ENCODE measurements at regions not wholly inside any gene's neighbourhood (a gene's known extent, or its start where the extent isn't known, plus 50 kb on each side); places are given as distances from the start of the nearest gene placed in this dataset.

DNA sequence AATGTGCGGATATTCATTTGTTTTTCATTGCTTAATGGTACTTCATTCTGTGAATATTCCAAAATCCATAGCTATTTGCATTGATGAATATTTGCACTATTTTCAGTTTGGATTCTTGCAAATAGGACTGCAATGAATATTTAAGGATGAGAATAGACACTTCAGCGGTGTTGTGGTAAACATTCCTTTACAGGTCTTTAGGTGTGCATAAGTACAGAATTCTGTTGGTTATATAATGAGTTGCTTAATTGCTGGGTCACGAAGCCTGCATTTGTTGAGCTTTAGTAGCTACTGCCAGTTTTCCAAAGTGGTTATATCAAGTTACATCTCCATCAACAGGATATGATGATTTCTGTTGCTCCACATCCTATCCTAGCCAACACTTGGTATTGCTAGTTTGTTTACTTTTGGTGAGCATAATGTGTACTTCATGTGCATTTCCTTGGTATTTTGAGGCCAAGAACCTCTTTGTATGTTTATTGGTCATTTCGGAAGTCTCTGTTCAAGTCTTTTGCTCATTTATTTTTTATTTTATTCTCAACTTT is 64.2 kb upstream of the CYYR1 start:
- no peaks in the 10 kb centered on the region for H3K36me3 ChIP-seq
- no peaks in the 10 kb centered on the region for H3K9me3 ChIP-seq
- TF ChIP-seq, protein P1, sequence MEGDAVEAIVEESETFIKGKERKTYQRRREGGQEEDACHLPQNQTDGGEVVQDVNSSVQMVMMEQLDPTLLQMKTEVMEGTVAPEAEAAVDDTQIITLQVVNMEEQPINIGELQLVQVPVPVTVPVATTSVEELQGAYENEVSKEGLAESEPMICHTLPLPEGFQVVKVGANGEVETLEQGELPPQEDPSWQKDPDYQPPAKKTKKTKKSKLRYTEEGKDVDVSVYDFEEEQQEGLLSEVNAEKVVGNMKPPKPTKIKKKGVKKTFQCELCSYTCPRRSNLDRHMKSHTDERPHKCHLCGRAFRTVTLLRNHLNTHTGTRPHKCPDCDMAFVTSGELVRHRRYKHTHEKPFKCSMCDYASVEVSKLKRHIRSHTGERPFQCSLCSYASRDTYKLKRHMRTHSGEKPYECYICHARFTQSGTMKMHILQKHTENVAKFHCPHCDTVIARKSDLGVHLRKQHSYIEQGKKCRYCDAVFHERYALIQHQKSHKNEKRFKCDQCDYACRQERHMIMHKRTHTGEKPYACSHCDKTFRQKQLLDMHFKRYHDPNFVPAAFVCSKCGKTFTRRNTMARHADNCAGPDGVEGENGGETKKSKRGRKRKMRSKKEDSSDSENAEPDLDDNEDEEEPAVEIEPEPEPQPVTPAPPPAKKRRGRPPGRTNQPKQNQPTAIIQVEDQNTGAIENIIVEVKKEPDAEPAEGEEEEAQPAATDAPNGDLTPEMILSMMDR (IDR thresholded peaks at IDR 0.05): no peak
- no peak for TF ChIP-seq POLR2AphosphoS5 (IDR thresholded peaks at IDR 0.05)
- no peak for TF ChIP-seq POLR2A (IDR thresholded peaks at IDR 0.05)
- no peak for TF ChIP-seq EP300 (IDR thresholded peaks at IDR 0.05; ENCODE audit: low read depth)
- no peak overlapping the region for H3K27ac ChIP-seq
- in situ Hi-C loops (cut with MboI; ENCODE audit: low pct_ligation_motif_present in 1 of 4, low pct_unique_long_range_greater_than_20kb in 1 of 4, low sequenced_read_pairs in 3 of 4) (no loop called here), intact Hi-C loops (cut with DNase I; ENCODE audit: low total_unique reads) (no loop called here)
- H3K4me3 ChIP-seq: no peak overlapping the region
- DNase-seq: no peak
- no peaks in the 10 kb centered on the region for H3K27me3 ChIP-seq
- WGBS, 2 donors (ENCODE audit: low coverage in 1 of 2): 69 to 85% methylated on average over 4 of the region's 4 CpGs
- no peaks in the 10 kb centered on the region for H3K4me1 ChIP-seq

GRCh38 chr21:26635681-26636080 is 62.6 kb upstream of the CYYR1 start:
- TF ChIP-seq EP300 (IDR thresholded peaks at IDR 0.05; ENCODE audit: low read depth): no peak
- TF ChIP-seq POLR2A (IDR thresholded peaks at IDR 0.05): no peak
- no peak for TF ChIP-seq POLR2AphosphoS5 (IDR thresholded peaks at IDR 0.05)
- TF ChIP-seq, protein P1 (IDR thresholded peaks at IDR 0.05): no peak
- Histone ChIP-seq H3K4me1 (no peaks in the 10 kb centered on the region), H3K36me3 (no peaks in the 10 kb centered on the region), H3K27ac (no peak overlapping the region), H3K27me3 (no peaks in the 10 kb centered on the region), H3K4me3 (no peak overlapping the region), H3K9me3 (no peaks in the 10 kb centered on the region)
- in situ Hi-C loops (cut with MboI; ENCODE audit: low pct_ligation_motif_present in 1 of 4, low pct_unique_long_range_greater_than_20kb in 1 of 4, low sequenced_read_pairs in 3 of 4) (no loop called here), intact Hi-C loops (cut with DNase I; ENCODE audit: low total_unique reads) (no loop called here)
- WGBS, 2 donors (ENCODE audit: low coverage in 1 of 2): 68 to 85% methylated on average over 2 to 3 of the region's 3 CpGs
- no peak for DNase-seq

DNA sequence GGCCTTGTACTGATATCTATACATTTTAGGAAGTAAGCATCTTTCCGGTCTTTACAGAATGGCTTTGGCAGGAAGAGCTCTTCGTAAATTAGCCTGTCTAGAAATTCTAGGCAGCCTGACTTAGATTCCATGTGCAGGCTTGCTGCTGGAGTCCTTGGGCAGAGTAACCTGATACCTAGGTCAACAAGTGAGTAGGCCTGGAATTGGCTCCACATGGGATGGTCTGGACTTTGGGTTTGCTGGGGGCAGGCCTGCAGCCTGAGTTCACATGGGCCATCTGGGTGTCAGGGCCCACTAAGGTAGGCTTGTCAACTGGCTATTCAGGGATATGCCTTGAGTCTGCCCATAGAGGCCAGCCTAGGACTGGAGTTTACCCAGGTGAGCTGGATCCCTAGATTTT is 59.6 kb upstream of the CYYR1 start:
- TF ChIP-seq, protein P1 (IDR thresholded peaks at IDR 0.05): no peak
- TF ChIP-seq POLR2AphosphoS5 (IDR thresholded peaks at IDR 0.05): no peak
- no peak for TF ChIP-seq EP300 (IDR thresholded peaks at IDR 0.05; ENCODE audit: low read depth)
- TF ChIP-seq POLR2A (IDR thresholded peaks at IDR 0.05): no peak
- DNase-seq: no peak
- Histone ChIP-seq H3K4me1 (no peaks in the 10 kb centered on the region), H3K27me3 (no peaks in the 10 kb centered on the region), H3K27ac (no peak overlapping the region), H3K36me3 (no peaks in the 10 kb centered on the region), H3K9me3 (no peaks in the 10 kb centered on the region), H3K4me3 (no peak overlapping the region)
- 74% methylated on average over 2 of the region's 2 CpGs; no CpG with 5 or more reads in 1 of the 2 donors for WGBS, 2 donors (ENCODE audit: low coverage in 1 of 2)
- in situ Hi-C loops (cut with MboI; ENCODE audit: low pct_ligation_motif_present in 1 of 4, low pct_unique_long_range_greater_than_20kb in 1 of 4, low sequenced_read_pairs in 3 of 4): no loop called here
- intact Hi-C loops (cut with DNase I; ENCODE audit: low total_unique reads): no loop called here

DNA sequence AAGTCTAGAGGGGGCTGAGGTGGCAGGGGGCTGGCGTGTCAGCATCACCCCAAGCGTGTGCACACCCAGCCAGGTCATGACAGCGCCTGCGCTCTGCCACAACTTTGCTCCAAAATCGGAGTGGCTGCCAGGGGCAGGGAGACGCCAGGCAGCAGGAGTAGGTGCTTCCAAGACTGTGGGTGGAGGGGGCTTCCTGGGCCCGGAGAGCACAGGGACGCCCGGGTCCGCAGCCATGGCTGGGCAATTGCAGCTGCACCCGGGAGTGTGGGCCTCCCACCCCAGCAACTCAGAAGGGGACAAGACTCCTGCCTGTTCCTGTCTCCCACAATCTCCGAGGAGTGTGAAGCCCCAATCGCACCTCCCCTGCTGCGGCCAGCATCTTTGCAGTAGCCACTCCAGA is 53.1 kb upstream of the CYYR1 start:
- no peak for DNase-seq
- in situ Hi-C loops (cut with MboI; ENCODE audit: low pct_ligation_motif_present in 1 of 4, low pct_unique_long_range_greater_than_20kb in 1 of 4, low sequenced_read_pairs in 3 of 4): no loop called here

More for the DNA sequence above, 53.1 kb upstream of the CYYR1 start:
- H3K27me3 ChIP-seq: no peaks in the 10 kb centered on the region
- H3K4me1 ChIP-seq: no peaks in the 10 kb centered on the region
- 89% methylated on average over 14 of the region's 14 CpGs; no CpG with 5 or more reads in 1 of the 2 donors for WGBS, 2 donors (ENCODE audit: low coverage in 1 of 2)
- H3K4me3 ChIP-seq: no peak overlapping the region
- intact Hi-C loops (cut with DNase I; ENCODE audit: low total_unique reads): no loop called here
- no peak overlapping the region for H3K27ac ChIP-seq
- no peaks in the 10 kb centered on the region for H3K36me3 ChIP-seq
- TF ChIP-seq EP300 (IDR thresholded peaks at IDR 0.05; ENCODE audit: low read depth) (no peak), POLR2A (IDR thresholded peaks at IDR 0.05) (no peak), POLR2AphosphoS5 (IDR thresholded peaks at IDR 0.05) (no peak)
- TF ChIP-seq, protein P1 (IDR thresholded peaks at IDR 0.05): no peak
- H3K9me3 ChIP-seq: no peaks in the 10 kb centered on the region

All from transverse colon (tissue), 4 donors.